Peyer's patch (tissue), 4 donors: ENCODE measurements at regions not wholly inside any gene's neighbourhood (a gene's known extent, or its start where the extent isn't known, plus 50 kb on each side); places are given as distances from the start of the nearest gene placed in this dataset.

Experiments used
- DNase-seq, 3 donors: peaks; one replicate each; pipeline ENCODE4 v3.0.0-alpha.2; 2017 to 2019
- H3K27ac ChIP-seq, 4 donors: fragments of 200-600 bp; sonication (generic); one replicate each; pipeline ENCODE4 v1.5.1; 2016 to 2019
- H3K27me3 ChIP-seq, 2 donors: fragments of 200-600 bp; sonication (generic); one replicate each; pipeline ENCODE4 v1.5.1; 2019
- H3K36me3 ChIP-seq, 3 donors: fragments of 200-600 bp; sonication (generic); one replicate each; pipeline ENCODE4 v1.5.1; 2016 to 2019
- H3K4me1 ChIP-seq, 4 donors: fragments of 200-600 bp; sonication (generic); one replicate each; pipeline ENCODE4 v1.5.1; 2016 to 2019
- H3K4me3 ChIP-seq, 4 donors: fragments of 200-600 bp; sonication (generic); 1 replicate in 3 of 4; 2 replicates in 1 of 4; pipeline ENCODE4 v1.5.1; 2016 to 2019; ENCODE audit warnings: mild to moderate bottlenecking in 1 of 4
- H3K9me3 ChIP-seq, 4 donors: fragments of 200-600 bp; sonication (generic); one replicate each; pipeline ENCODE4 v1.5.1; 2016 to 2019; ENCODE audit warnings: mild to moderate bottlenecking in 1 of 4
- CTCF ChIP-seq, 6 experiments: fragments of 450-650 bp in 4 of 6; fragments of 200-600 bp in 2 of 6; sonication (generic) in 1 of 6; IDR thresholded peaks; one replicate each; pipeline ENCODE4 v1.5.1; 2017 to 2019; ENCODE audit warnings: antibody characterized with exemption in 6 of 6, mild to moderate bottlenecking in 3 of 6, moderate library complexity in 1 of 6
- POLR2A ChIP-seq, 2 donors: fragments of 450-650 bp; IDR thresholded peaks; one replicate each; pipeline ENCODE4 v1.5.1; 2017; ENCODE audit warnings: antibody characterized with exemption in 2 of 2, mild to moderate bottlenecking in 2 of 2, moderate library complexity in 2 of 2

- no peak for DNase-seq
- no peak overlapping the region for H3K27ac ChIP-seq
- TF ChIP-seq CTCF (IDR thresholded peaks at IDR 0.05) (no peak), POLR2A (IDR thresholded peaks at IDR 0.05) (no peak)
- H3K27me3 ChIP-seq, result no peaks in the 10 kb centered on the region
- H3K36me3 ChIP-seq, result no peaks in the 10 kb centered on the region
- no peaks in the 10 kb centered on the region for H3K9me3 ChIP-seq
- peaks cover 0 to 18% (median 6%) of the 10 kb centered on the region in 4 donors for H3K4me1 ChIP-seq
- H3K4me3 ChIP-seq, result no peak overlapping the region
These were observed 77.7 kb upstream of the MED13L start for GRCh38 chr12:116354950-116355783.

GRCh38 chr12:116358536-116358892, 81.0 kb upstream of the MED13L start:
- peak overlapping the region in 1 of 4 donors; percentile 32 for H3K4me3 ChIP-seq
- no peak for DNase-seq

GRCh38 chr12:116358893-116359761, 81.6 kb upstream of the MED13L start:
- DNase-seq, result peak; percentile 79 to 96 (median 92)
- no peaks in the 10 kb centered on the region for H3K9me3 ChIP-seq
- peak overlapping the region; percentile 46 to 88 (median 68) for H3K27ac ChIP-seq
- H3K27me3 ChIP-seq, result no peaks in the 10 kb centered on the region
- no peaks in the 10 kb centered on the region for H3K36me3 ChIP-seq
- TF ChIP-seq CTCF (IDR thresholded peaks at IDR 0.05) (no peak), POLR2A (IDR thresholded peaks at IDR 0.05) (no peak)
- peak overlapping the region in 3 of 4 donors; percentile 3 to 32 (median 27) for H3K4me3 ChIP-seq
- peaks cover 0 to 13% (median 6%) of the 10 kb centered on the region in 4 donors for H3K4me1 ChIP-seq

More at GRCh38 chr12:116358536-116358892, 81.0 kb upstream of the MED13L start:
- Histone ChIP-seq H3K27me3 (no peaks in the 10 kb centered on the region), H3K4me1 (peaks cover 0 to 18% (median 6%) of the 10 kb centered on the region in 4 donors), H3K9me3 (no peaks in the 10 kb centered on the region), H3K27ac (peak overlapping the region; percentile 46 to 88 (median 68)), H3K36me3 (no peaks in the 10 kb centered on the region)
- TF ChIP-seq CTCF (IDR thresholded peaks at IDR 0.05) (no peak), POLR2A (IDR thresholded peaks at IDR 0.05) (no peak)

GRCh38 chr12:116360579-116361413, 83.3 kb upstream of the MED13L start:
- Histone ChIP-seq H3K4me3 (no peak overlapping the region), H3K9me3 (no peaks in the 10 kb centered on the region), H3K27ac (no peak overlapping the region)

More at GRCh38 chr12:116360579-116361413, 83.3 kb upstream of the MED13L start:
- Histone ChIP-seq H3K36me3 (no peaks in the 10 kb centered on the region), H3K4me1 (peaks cover 0 to 11% (median 5%) of the 10 kb centered on the region in 4 donors), H3K27me3 (no peaks in the 10 kb centered on the region)
- peak in 1 of 3 donors; percentile 43 for DNase-seq
- no peak for TF ChIP-seq CTCF (IDR thresholded peaks at IDR 0.05)
- TF ChIP-seq POLR2A (IDR thresholded peaks at IDR 0.05), result no peak
